GM12864 (cell line): ENCODE measurements at regions not wholly inside any gene's neighbourhood (a gene's known extent, or its start where the extent isn't known, plus 50 kb on each side); places are given as distances from the start of the nearest gene placed in this dataset.
"Not testable (repeated sequence)": the region's sequence is repeated elsewhere in the genome, so short reads cannot be mapped to it uniquely, and the experiment has no call there.

Experiments used
- DNase-seq: peaks from one replicate; pipeline ENCODE4 v3.0.0-alpha.2; 2011; ENCODE audit warnings: low read depth
- H3K4me3 ChIP-seq: 2 replicates; pipeline ENCODE4 v1.5.1; 2011; ENCODE audit warnings: mild to moderate bottlenecking, low read depth, low read length, control low read depth
- TF ChIP-seq, protein P1 (sequence below): IDR thresholded peaks from 2 replicates; pipeline ENCODE4 v1.5.1; 2011; ENCODE audit warnings: low read depth, mild to moderate bottlenecking, moderate library complexity, low read length, control low read depth, inconsistent platforms; ENCODE audit errors: missing control alignments

GRCh38 chr5:99029172-99029571 lies 100.4 kb upstream of the CHD1 start:
- no peak for DNase-seq
- TF ChIP-seq, protein P1, sequence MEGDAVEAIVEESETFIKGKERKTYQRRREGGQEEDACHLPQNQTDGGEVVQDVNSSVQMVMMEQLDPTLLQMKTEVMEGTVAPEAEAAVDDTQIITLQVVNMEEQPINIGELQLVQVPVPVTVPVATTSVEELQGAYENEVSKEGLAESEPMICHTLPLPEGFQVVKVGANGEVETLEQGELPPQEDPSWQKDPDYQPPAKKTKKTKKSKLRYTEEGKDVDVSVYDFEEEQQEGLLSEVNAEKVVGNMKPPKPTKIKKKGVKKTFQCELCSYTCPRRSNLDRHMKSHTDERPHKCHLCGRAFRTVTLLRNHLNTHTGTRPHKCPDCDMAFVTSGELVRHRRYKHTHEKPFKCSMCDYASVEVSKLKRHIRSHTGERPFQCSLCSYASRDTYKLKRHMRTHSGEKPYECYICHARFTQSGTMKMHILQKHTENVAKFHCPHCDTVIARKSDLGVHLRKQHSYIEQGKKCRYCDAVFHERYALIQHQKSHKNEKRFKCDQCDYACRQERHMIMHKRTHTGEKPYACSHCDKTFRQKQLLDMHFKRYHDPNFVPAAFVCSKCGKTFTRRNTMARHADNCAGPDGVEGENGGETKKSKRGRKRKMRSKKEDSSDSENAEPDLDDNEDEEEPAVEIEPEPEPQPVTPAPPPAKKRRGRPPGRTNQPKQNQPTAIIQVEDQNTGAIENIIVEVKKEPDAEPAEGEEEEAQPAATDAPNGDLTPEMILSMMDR = no peak
- no peak overlapping the region for H3K4me3 ChIP-seq

DNA sequence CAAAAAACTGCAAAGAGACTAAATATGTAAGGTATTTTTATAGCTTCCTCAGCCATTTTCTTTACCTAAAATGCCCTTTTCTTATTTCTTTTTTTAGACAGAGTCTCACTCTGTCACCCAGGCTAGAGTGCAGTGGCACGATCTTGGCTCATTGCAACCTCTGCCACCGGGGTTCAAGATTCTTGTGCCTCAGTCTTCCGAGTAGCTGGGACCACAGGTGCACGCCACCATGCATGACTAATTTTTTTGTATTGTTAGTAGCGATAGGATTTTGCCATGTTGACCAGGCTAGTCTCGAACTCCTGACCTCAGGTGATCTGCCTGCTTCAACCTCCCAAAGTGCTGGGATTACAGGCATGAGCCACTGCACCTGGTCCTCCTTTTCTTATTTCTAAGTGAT lies 99.4 kb upstream of the CHD1 start:
- not testable (repeated sequence) for DNase-seq, H3K4me3 ChIP-seq

DNA sequence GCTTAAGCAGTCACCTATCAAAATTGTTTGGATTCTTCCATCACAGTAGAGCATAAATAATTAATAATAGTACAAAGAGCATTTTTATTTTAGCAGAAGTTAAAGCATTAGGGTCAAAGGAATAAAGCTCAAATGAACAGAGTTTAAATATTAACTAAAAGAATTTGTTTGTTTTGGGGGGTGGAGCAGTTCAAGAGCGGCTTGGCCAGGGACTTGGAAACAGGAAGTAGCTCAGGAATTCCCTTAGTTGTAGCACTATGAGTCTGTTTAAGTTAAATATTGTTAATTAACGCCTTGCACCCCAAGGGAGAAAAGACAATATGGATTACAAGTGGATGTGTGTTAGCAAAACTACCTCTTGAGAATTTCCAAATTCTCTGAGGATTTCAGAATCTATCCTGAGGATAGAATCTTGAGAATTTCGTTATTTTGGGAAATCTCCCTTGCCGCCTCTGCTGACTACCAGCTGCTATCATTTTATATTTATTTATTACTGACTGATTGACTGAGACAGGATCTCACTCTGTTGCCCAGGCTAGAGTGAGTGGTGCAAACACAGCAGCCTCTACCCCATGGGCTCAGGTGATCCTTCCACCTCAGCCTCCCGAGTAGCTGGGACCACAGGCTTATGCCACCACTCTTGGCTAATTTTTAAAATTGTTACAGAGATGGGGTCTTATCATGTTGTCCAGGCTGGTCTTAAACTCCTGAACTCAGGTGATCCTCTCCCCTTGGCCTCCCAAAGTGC lies 96.7 kb upstream of the CHD1 start:
- TF ChIP-seq, protein P1 = no peak
- no peak overlapping the region for H3K4me3 ChIP-seq
- no peak for DNase-seq

DNA sequence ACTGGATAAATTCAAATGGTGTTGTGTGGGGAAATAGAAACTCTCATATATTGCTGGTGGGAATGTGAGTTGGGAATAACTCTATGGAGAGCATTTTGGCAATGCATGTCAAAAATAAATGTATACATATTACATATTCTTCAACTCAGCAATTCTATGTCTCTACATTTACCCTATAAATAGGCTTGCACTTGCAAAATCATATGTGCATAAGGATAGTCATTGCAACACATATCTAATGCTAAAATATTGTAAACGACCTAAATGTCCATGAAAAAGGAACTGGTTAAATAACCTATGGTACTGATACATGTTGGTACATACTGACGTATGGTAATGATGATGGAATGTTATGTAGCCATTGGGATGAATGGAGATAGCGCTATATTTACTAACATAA lies 94.5 kb upstream of the CHD1 start:
- TF ChIP-seq, protein P1 = no peak
- H3K4me3 ChIP-seq = no peak overlapping the region
- no peak for DNase-seq

DNA sequence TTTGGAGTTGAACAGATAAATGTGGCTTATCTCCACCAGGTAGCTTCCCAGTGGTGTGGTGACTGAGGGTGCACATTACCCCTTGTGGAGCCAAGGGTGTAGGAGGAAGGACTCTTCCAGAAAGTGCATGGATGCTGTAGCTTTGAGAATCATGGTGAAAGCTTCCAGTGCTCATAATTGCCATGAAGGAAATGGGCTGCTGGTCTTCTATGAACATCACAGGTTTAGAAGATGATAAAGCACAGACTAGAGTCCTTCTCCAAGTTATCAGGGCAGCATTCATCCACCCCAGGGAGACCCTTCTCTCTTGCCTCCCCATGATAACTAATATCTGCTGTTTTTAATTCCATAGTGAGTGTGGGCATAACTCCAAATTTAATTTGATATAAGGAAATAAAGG lies 93.4 kb upstream of the CHD1 start:
- no peak for DNase-seq
- TF ChIP-seq, protein P1 = no peak
- no peak overlapping the region for H3K4me3 ChIP-seq

GRCh38 chr5:99020698-99021048 lies 91.9 kb upstream of the CHD1 start:
- DNase-seq = no peak
- TF ChIP-seq, protein P1 = no peak
- H3K4me3 ChIP-seq = no peak overlapping the region

DNA sequence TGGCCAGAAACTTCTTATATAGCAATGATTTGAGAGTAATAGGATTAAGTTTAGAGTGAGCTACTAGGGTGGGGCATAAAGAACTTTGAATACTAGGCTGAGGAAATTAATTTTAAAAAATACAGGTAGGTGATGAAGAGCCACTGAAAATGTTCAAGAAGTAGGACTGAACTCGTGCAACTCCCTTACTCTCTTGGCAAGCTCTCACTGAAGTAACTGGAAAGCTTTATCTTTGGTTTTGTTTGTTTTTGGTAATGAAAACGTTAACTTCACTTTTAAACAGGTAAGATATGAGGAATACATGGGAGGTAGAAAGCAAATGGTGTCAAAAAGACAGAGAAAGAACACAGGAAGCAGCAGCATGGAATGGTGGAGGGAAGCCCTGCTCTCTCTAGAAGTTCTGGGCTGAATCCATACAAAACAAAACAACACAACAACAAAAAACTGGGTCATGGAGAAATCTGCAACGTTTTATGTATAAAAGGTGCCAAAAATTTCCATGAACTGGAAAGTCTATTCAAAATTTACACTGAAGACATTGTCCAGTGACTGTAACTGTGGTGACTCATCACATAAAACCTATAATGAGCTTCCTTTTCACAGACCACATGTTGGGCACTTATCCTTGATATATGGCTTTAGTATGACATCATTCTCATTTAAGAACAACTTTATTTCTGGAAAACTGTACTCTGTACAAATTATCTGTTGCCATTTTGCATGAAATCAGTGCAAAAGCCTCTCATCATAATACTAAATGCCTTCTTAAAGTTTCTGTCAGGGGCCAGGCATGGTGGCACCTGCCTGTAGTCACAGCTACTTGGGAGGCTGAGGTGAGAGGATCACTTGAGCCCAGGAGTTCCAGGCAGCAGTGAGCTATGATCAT lies 91.2 kb upstream of the CHD1 start:
- no peak for DNase-seq
- TF ChIP-seq, protein P1 = no peak
- no peak overlapping the region for H3K4me3 ChIP-seq
